HG03280 (cell line): ENCODE measurements at regions not wholly inside any gene's neighbourhood (a gene's known extent, or its start where the extent isn't known, plus 50 kb on each side); places are given as distances from the start of the nearest gene placed in this dataset.
"Not testable (repeated sequence)": the region's sequence is repeated elsewhere in the genome, so short reads cannot be mapped to it uniquely, and the experiment has no call there.

Experiments used
- ATAC-seq: cut with Tn5 transposase; IDR thresholded peaks from one replicate; pipeline ENCODE4 v1.9.1; 2021; ENCODE audit warnings: mild to moderate bottlenecking, moderate library complexity; ENCODE audit not compliant: unreplicated experiment

DNA sequence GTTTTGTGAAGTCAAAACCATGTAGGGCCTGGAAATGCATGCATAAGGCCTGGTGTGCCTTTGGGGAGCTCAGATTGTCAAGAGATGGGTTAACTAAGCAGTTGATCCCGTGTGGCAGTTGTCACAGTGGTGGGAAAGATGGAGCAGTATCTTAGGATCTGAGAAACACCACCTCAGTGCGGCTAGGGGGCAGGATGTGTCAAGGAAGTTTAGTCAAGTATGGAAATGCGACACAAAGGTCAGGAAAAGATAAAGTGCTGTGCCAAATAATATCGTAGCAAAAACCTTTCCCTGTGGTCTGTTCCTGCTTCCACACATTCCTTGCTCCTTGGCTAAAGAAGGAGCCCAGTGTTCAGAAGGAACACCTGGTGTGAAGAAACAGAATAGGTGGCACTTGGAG, 396.4 kb downstream of the EDEM1 start:
- no peak for ATAC-seq

DNA sequence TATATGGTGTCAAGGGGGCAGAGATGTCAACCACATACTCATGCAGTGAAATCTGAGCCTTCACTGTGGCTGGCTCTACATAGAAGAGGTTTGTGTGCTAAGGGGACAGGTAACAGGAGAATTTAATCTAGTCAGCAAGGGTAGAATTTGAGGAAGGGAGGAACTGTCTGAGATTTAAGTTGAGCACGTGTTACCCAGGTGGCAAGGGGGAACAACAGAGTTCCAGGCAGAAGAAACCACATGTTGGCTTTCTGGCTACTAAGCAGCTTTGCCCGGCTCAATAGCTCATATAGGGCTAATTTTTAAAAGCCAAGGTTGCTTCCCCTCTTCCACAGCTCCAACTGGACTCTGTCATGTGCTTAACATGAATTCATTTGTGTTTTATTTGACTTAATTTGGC, 397.6 kb downstream of the EDEM1 start:
- ATAC-seq: no peak

DNA sequence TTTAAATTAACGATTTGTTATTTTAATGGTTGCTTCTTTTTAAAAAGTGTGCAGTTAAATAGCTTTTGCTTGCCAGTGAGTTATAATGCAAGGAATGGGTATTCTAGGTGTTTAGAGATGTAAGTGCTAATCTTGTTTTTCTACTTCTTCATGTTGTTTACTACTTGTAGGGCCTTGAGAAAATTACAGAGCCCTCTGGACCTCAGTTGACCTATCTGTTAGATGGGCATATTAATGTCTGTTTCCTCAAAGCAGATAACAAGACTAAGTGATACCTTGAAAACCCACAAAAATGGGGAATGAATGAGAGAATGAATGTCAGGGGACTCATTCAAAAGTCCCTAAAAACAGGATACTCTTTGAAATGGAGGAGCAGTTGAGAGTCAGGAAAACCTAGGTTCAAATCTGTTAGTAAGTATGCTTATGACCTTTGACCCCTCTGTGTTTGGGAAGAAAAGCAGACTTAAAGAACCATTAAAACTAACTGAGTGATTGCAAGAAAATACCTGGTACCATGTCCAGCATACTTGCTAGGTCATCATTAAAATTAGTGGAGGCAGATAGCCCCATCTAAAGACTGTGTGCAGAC, 419.5 kb downstream of the EDEM1 start:
- ATAC-seq: no peak

DNA sequence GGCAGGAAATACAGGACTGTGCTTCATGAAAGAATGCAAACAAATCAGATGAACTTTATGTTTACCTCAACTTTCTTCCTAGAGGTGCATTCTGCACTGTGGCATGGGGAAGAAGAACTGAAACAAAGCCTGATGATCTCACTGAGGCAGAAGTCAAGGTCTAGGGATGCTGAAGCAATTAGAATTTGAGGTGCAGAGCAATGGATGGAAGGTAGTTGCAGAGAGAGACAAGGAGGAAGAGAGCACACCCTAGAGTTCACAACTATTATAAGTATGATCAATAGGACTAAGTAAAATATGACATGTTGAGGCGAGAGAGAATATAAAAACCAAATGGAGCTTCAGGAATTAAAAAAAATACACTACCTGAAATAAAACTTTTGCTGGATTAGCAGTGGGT, 420.1 kb downstream of the EDEM1 start:
- no peak for ATAC-seq

DNA sequence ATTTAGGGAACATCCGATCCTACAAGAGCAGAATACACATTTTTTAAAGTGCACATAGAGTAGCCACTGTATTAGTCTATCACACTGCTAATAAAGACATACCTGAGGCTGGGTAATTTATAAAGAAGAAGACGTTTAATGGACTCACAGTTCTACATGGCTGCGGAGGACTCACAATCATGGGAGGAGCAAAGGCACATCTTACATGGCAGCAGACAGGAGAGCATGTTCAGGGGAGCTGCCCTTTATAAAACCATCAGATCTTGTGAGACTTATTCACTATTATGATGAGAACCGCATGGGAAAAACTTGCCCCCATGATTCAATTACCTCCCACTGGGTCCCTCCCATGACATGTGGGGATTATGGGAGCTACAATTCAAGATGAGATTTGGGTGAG, 421.5 kb downstream of the EDEM1 start:
- not testable (repeated sequence) for ATAC-seq

DNA sequence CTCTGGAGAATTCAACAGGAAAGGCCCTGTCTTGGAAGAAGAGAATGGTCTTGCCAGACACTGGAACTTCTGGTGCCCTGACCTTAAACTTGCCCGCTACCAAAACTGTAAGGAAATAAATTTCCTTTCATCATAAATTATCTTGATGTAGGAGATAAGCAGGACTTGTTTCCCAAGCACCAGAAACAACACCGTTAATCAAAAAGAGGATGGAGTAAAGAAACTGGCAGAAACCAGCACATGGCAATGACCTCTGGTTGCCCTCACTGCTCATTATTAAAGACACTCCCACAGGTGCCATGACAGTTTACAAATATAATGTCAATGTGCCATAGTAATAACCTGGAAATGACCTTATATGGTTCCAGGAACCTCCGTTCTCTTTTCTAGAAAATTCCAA, 426.1 kb downstream of the EDEM1 start:
- ATAC-seq: no peak

DNA sequence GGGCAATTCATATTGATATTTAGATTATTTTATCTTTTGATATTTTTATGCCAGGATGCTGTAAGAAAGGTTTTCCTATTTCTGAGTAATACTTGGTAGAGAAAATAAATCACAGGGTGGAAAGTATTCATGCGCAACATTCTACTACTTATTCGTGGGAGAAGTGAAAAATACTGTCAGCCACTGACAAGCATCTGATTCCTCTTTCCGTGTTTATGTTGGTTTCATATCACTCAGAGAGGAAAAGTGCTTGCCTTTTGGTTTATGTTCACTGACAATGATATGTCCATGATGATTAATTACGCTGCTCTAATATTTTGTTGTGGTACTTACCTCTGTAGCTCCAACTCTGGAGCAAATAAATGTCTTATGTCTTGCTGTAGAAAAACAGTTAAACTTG, 429.4 kb downstream of the EDEM1 start:
- no peak for ATAC-seq

DNA sequence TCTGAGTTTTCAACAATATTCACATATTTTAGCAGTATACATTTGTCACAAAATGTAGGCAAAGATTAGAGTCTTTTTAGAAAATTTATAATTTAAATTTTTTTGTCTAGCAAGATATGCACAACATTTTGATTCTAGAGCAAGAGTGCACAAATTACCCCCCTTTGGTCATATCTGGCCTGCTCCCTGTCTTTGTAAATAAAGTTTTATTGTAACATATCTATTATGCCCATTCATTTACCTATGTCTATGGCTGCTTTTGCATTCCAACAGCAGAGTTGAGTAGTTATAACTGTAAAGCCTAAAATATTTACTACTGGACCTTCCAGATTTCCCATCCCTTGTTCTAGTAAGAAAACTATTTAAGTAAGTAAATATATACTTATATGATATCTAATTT, 430.7 kb downstream of the EDEM1 start:
- no peak for ATAC-seq

DNA sequence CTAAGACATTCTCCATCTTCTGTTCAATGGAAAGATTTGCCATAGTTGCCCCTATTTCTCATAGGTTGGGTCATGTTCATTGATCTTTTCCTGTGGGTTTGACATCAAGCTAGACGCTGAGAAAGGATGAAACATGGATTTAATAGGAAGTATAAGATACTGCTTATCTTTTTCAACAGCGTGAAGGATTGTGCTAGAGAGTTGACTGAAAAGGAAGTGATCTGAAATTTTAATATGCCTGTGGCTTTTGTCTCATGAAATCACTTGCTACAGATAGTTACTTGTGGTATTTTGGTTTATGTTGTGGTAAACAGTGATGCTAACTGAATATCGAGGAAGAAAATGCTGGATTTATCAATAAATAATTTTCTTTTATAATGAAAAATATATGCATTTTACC, 442.9 kb downstream of the EDEM1 start:
- no peak for ATAC-seq

DNA sequence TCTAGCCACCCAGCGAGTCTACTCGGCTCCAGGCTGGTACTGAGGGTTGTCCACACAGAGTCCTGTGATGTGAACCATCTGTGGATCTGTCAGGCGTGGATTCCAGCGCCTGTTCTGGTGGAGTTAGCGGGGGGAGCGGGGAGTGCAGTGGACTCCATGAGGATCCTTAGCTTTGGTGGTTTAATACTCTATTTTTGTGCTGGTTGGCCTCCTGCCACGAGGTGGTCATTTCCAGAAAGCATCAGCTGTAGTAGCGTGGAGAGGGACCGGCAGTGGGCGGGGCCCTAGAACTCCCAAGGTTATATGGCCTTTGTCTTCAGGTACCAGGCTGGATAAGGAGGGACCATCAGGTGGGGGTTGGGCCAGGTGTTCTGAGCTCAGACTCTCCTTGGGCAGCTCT, 446.5 kb downstream of the EDEM1 start:
- ATAC-seq: no peak

DNA sequence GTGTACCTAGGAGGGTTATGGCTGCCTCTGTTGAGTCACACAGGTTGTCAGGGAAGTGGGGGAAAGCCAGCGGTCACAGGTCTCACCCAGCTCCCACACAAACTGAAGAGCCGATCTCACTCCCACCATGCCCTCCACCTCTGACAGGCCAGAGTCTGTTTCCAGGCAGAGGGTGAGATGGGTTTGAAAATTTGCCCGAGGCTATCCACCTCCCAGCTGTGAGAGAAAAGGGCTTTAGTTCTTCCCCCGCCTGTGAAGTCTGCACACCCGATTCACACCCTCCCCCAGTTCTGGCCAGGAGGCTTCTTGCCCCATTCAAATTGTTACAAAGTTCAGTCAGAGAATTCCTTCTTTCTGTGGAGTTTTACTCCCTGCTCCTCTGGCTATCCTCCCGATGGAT, 446.9 kb downstream of the EDEM1 start:
- ATAC-seq: no peak

DNA sequence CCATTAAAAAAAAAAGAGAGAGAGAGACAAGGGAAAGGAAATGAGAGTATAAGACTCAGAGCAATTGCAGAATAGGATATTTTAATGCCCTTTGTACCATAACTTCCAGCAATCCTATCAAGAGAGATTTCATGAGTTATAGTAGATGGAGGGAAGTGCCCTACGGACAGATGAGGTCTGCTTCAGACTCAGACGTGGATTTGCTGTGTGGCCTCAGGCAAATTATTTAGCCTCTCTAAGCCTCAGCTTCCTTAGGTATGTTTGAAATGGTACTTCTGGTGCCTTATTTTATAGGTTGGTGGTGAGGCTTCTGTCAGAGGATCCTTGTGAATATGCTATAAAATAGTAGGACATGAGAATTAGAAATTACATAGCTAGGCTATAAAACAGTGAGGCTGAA, 448.2 kb downstream of the EDEM1 start:
- no peak for ATAC-seq

DNA sequence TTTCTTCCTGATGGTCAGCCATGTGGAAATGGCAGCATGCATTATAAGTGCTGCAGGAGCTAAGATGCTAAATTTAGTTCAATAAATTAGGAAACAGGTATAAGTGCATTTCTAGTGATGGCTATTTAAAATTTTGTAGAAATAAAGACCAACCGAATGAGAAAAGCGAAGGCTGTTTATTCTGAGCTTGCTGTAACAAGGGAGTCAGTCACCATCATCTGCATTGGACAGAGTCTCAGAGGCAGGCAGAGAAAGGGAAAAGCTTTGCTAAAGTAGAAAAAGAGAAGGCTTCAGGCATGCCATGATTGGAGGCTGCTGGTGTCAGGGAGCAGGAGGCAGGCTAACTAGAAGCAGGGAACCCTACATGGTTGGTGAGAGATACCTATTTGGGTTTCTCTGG, 451.0 kb downstream of the EDEM1 start:
- ATAC-seq: no peak

DNA sequence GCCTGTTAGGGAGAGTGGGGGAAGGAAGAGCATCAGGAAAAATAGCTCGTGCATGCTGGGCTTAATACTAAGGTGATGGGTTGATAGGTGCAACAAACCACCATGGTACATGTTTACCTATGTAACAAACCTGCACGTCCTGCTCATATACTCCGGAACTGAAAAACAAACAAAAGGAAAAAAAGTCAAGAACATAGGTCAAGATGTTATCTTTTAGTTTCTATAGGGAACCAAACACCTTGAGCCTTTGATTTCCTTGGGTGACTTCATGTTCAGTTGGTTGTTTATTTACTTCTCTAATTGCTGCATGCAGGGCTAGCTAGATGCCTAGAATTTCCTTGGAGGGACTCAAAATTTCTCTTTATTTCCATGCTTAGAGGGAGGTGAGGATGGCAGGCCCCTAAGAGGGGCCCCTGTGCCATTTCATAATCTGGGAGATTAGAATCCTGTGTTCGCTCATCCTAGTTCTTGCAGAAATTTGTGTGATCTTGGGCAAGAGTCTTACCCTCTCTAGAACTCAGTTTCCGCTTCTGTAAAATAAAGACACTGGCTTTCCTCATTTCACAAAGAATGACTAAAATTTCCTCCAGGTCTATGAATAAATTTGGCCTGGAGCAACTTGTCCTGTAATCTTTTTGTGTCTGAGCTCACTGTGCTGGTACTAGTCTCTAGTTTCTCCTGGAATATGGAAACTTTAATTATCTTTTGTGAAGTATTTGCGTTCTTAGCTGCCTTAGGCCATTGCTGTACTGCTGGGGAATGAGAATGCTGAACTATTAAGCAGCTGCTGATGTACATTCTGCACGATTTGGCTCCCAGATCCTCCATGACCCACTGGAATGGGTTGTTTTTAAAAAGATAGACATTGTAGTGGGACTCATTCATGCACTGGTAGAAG, 457.5 kb downstream of the EDEM1 start:
- no peak for ATAC-seq

DNA sequence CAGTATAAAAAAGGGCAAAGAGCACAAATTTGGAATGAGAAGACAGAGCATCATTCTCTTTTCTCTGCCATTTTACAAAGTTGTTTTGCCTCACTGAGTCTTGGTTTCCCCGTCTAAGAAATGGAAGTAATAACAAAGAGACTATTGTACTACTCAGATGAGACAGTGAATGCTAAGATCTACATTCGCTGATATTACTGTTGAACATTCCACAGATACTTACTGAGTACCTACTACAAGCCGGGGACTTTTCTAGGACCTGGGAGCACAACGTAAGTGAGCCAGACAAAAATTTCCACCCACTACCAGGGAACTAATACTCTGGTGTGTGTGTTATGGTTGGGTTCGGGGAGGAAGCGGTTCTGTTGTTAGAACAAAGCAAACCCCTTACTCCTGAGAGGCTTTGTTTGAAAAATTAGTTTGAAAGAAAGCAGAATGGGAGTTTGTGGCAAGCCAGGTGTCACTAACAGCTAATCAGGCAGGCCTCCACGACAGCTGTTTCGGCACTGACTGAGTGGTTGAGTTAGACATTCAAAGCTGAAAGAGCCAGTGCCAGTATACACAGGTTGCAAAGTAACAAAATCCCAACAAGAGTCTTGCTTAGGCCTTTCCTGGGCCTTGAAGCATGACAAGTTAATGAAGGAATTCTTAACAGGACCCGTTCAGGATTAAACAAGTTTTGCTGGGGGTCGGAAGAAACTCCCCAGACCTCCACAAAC, 458.3 kb downstream of the EDEM1 start:
- no peak for ATAC-seq

DNA sequence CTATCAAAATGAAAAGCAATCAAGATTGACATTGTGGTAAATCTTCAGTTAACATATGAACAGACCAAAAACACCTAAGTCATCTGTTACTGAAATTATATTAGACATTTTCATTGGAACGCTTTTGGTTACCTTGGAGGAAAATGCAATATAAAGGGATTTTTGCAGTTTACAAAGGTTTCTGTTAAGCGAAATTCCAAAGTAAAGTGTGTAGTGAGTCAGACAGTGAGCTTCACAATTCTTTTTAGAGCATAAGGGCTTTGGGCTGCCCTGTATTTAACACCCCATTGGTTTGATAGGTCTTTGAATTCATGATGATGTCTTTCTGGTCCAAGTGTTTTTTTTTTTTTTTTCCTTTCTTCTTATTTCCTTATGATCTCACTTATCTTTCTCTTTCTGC, 462.8 kb downstream of the EDEM1 start:
- ATAC-seq: no peak

DNA sequence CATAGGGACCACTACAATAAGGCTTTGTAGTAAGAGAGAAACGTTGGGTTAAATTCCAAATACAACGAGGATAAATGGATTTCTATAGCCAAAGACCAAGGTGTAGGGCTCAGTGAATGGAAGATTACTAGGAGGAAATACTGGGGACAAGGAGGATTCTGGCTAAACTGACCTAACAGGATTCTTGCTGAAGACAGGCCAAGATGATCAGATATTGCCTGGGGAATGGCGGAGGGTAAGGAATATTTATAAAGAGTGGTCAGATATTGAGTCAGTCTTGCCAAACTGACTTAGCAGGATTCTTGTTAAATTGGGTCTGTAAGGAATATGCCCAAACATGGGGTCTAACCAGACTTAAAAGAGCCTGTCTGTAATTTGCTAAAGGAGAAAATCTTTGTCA, 463.8 kb downstream of the EDEM1 start:
- ATAC-seq: no peak

DNA sequence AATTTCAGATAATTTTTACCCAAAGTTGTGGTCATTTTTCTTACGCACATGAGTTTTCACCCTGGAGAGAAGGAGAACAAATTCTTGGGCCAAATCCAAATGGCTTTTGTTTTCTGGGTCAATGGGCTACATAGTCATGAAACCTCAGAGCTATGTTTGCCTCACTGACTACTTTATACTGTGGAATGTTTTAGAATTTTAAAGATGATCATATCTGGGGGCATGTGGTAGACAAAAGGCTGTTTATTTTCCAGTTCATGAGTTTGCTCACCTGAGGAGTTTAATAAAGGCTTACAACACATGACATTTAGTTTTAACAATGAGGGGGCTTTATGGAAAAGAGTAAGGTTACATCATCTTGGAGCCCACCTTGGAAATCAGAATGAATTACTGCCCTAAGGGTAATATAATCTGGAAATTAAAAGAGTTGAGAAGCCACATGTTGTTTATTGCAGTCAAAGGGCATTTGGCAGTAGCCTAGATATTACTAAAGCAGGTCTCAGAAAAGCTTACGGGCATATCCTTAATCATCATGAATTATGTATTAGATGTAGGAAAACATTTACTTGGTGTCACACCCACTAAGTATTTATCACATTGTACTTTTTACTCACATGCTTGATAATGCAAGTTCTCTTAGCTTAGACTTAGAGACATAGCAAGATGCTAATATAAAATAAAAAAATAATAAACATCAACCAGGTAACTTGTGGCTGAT, 466.1 kb downstream of the EDEM1 start:
- ATAC-seq: no peak

DNA sequence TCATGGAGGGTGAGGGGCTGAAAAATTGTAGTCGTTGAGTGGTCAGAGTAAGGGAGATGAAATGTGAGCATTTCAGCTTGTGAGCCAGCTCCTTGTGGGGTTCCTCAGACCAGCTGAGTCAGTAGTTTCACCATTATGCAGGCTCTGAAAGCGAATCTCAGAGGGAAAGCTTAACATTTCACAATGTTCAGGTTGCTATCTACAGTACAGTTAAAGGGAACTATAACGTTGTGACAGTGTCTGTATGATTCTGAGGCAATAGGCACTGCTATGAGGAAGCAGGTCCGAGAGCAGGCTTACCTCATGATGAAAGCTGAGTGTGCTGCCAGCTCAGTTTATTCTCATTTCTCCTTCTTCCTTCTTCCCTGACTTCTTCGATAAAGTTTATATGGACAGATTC, 469.6 kb downstream of the EDEM1 start:
- ATAC-seq: no peak

DNA sequence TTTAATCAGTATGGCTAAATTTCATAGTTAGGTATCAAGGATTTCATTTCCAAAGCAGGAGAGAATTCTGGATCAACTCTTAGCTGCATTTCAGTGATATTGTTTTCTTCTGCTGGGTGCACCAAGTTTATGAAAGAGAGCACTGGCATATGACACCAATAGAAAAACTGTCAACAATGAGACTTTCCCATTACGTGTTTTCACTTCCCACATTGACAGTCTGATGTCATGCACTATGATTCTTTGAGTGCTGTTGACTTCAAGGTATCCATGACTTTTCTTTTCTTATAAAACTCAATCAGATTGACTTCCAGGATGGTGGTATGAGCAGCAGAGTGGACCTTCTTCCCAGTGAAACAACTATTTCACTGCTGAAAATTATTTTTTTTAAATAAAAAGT, 476.1 kb downstream of the EDEM1 start:
- no peak for ATAC-seq

DNA sequence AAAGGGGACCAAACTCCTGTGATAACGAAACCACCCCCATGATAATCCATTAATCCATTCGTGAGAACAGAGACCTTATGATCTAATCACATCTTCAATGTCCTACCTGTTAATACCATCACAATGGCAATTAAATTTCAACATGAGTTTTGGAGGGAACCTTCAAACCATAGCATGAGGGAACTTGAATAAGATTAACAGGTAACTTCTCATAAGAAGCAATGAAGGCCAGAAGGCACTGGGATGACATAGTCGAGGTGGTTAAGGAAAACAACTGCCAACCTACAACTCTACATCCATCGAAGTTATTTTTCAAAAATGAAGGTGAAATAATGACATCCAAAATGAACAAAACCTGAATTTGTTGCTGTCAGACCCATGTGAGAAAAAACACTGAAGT, 478.9 kb downstream of the EDEM1 start:
- no peak for ATAC-seq
